GM18498 (cell line): ENCODE measurements at regions not wholly inside any gene's neighbourhood (a gene's known extent, or its start where the extent isn't known, plus 50 kb on each side); places are given as distances from the start of the nearest gene placed in this dataset.

Experiments used
- ATAC-seq: cut with Tn5 transposase; IDR thresholded peaks from one replicate; pipeline ENCODE4 v1.9.1; 2021; ENCODE audit warnings: mild to moderate bottlenecking, moderate library complexity; ENCODE audit not compliant: unreplicated experiment

DNA sequence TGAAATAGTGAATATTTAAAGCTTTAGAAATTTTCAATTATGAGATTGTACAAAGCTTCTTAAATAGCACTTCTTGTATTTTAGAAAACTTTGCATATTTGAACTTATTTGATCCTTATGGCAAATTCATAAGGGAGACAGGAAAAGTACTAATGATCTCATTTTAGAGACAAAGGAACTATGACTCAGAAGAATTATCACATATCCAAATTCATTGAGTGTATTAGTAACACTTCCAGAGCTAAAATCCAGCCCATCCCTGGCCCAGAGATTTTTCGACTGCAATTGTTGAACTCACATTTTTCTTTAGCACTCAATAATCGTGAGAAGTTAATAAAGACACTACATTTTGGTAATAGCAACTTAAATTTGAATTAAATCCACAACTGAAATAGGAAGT, 704.3 kb downstream of the EPM2A start:
- no peak for ATAC-seq

DNA sequence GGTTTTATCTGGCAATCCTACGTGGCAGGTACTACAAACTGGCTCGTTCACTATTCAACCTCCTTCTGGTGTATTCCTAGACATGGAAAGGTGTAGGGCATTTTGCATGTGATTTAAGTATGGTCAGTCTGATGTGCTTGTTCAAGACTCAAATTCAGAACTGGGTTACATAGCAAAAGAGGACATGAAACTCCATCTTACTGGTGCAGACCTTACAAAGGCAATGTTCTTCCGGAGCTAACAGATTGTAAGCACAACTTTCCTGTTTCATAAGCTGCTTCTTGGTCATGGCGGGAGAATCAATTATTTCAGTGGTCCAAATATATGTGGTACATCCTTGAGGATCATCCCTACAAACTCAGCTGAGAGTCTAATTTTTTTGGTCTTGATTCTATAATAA, 703.4 kb downstream of the EPM2A start:
- no peak for ATAC-seq

DNA sequence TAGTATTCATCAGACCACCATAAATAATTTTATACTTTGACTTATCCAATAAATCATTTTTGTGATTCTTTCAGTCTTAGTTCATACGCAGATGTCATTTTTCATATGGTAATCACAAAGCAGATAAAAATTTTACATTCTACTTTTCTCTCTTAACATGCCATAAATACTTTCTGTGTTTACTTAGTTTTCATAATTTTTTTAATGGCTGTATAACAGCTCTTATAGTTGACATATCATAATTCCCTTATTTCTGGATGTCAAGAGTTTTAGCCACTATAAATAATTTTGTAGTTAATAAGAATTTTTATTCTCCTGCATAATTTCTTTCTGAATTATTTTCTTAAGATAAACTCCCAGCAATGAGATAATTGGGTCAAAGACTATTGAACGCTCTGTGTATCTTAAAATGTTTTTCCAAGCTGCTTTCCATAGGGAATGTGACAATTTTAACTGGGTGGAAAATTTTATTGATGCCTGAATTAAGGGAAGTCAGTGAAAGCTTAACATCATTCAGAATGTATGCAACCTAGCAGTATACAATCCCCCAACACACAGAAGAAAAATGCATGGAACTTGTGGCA, 702.7 kb downstream of the EPM2A start:
- ATAC-seq, result no peak

DNA sequence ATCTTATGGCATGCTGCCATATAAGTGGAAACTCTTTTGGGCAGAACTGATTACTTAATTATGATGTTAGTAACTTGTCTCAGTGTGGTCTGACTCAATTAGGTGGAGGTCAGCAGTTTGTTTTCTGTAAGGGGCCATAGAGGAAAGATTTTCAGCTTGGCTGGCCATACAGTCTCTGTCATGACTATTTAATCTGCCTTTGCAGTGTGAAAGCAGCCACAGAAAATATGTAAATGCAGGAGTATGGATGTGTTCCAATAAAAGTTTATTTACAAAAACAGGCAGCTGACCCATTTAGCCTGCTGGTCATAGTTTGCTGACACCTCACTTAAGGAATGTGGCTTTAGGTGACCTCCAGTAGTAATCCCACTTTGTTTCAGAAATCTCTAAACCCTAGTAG, 700.7 kb downstream of the EPM2A start:
- no peak for ATAC-seq

DNA sequence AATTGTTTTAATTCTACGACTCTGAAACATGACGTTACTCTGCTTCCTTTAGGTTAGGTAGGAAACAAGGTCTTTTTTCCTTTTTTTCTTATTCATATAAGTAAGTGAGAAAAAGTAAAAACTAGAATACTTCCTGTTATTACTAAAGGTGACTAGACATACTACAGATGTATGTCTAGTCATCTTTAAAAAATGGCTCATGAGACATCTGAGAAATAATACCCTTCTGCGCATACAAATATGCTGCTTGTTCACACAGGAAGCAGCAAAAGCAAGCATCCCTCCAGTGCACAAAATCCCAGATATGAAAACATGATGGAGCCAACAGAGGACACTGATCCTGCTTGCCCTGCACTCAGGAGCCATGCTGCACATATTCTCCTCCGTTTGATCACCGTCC, 699.1 kb downstream of the EPM2A start:
- ATAC-seq, result no peak

DNA sequence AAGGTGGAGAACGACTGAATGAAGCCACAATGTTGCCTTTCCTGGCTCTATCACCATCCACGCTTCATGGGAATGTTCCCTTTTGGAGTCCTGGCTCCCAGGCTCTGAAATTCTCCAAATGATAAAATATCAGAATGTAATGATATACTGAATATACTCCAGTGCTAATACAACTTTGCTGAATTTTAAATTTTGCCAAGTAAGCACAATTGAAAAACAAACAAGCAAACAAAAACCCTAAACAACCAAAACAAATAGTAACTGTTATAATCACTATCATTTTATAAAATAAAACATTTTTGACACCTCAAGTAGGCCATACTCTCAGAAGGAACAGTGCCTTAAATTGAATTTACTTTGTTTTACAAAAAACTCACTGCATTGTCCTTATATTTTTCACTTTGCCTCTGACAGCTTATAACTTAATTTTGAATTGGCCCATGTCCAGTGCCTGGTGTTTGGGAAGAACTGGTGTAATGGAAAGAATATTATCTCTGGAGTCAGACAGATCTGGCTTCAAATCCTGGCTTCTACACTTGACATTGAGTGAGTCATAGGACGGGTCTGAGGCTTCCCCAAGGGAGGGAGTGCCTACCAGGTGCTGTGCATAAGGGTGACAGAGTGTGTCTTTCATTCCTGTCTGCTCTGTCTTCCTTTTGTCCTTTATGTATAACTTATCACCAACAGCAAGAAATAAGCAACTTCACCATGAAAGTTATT, 698.3 kb downstream of the EPM2A start:
- no peak for ATAC-seq

DNA sequence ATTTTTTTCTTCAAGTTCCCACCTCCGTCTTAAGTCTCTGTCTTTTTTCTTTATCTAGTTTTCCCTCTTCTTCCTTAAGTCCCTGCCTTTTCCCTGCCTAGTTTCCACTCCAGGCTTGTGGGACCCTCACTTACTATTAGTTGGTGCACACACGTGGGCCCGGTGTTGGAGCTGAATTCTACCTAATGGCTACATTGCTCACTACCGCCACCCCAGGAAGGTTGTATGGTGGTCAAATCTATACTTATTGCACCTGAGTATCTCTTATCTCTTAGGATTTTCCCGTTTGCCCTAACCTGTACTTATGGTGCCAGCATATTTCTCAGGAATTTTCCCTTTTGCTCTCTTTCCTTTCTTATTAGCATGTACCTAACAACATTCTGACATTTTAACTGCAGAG, 692.8 kb downstream of the EPM2A start:
- no peak for ATAC-seq

DNA sequence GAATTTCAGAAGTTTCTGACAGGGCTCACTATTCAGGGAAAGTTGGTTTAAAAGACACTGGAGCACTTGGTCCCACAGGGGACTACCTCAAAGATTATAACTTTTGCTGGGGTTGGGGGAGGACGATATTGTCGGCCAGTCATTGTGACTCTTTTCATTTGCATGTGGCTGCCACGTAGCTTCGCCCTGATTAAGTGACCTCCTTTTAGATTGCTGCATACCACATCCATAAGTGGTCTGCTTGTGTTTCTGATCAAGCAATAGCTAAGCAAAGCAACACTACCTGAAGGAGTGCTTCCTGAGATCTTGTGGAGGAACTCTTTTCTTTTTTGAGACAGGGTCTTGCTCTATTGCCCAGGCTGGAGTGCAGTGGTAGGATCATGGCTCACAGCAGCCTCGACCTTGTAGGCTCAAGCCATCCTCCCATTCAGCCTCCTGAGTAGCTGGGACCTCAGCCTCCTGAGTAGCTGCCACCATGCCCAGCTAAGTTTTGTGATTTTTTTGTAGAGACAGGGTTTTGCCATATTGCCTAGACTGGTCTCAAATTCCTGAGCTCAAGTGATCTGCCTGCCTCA, 691.3 kb downstream of the EPM2A start:
- ATAC-seq, result no peak

DNA sequence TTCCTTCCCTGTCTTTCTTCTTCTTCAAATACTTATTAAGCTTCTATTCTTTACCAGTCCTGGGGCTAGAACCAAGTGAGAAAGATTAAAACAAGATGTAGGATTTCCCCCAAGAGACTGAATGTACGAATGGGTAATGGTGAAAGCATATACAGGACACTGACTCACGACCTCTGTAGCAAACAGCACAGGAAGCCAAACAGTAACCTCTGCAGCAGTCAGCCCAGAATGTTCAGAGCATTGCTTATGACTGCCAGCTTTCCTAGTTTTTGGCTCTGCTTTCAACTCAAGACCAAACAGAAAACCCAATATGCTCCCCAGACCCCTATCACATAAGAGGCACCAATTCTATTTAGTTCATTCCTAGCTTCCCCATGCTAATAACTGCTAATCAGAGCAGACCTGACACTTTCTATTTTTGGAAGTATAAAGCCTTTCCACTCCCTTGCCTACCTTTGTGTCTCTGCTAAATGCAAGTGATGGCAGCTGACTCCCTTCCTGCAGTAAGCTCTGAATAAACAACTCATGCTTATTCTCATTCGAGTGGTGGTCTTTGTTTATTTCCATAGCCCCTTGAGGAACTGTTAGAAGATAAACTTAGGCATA, 690.6 kb downstream of the EPM2A start:
- no peak for ATAC-seq

DNA sequence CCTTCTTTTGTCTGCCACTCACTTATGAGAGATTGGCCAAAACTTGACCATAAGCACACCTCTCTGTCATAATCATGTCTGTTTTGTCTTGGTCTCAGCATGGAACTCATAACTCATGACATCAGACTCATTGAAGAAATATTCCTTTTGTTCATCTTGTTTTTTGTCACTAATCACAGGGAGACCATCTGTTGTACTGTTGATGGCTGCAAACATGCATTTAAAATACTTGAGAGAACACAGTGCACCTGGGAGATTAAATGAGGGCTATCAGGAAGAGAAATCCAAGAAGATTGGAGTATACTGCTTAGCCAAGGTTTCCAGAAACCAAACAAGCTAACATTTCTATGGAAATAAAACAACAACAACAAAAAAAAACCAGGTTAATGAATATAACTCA, 689.7 kb downstream of the EPM2A start:
- ATAC-seq, result no peak

DNA sequence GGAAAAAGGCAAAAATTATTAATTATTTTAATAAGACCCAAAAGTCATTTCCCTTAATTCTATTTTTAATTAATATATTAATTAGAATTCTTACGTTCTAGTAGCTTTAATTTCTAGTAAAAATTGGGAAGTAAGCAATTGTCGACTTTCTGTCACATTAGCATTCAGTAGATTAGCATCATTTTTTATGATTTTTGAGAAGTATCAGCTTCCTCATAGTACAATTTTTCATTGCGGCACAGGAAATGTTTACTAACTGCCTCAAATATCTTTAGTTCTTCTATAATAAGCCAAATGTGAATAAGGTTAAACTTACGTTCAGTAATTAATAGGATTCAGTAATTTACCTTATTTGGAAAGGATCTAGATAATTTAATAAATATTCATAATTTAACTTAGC, 687.4 kb downstream of the EPM2A start:
- ATAC-seq, result no peak

DNA sequence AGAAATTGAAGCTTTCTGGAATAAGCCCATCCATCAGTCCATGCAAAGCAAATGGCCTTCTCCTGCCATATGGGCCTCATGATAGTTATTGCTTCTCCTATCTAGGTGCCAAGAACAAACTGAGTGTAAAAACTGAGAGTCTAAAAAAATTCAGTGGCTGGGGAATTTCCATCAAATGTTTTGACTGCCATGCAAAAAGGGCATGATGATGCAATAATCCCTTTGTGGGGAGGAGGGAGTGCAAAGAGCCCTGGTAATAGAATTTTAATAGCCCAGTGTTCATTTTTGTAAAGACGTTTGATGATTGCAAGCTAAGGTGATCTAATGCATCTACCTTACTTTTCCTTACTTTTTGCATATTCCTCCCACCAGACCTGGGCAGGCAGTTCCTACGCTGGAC, 683.7 kb downstream of the EPM2A start:
- no peak for ATAC-seq

DNA sequence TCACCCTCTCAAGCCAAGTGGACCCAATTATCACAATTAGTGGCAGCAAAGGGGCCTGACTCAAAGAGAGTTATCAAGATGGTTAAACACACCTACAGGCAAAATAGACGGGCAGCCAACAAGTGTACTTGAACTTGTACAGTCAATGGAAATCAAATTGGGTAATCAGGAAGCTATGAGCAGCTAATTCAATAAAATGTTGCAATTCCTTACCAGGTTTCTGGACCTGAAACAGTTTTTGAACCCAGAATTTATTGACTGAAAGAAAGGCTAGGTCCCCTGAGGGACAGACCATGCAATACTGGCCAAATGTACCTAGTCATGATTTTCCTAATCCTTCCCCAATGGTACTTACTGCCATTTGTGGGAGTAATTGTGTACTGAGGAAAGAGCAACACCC, 679.8 kb downstream of the EPM2A start:
- ATAC-seq, result no peak

DNA sequence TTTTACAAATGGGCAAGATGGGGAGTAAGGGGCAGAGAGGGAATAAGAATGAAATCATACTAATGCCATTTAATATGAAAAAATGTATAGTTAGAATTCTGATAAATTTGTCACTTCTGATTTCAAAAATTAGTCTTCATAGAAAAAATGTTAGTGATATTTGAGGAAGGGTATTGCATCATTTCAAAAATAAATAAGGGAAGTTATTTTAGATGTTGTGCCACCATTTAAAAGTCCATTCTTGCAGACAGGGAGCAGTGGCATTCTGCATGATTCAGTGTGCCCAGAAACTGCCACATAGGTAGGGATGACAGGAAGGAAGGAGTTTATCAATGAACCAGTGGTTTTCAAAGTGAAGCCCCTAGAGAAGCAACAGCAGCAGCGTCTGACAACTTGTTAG, 674.6 kb downstream of the EPM2A start:
- ATAC-seq, result no peak

DNA sequence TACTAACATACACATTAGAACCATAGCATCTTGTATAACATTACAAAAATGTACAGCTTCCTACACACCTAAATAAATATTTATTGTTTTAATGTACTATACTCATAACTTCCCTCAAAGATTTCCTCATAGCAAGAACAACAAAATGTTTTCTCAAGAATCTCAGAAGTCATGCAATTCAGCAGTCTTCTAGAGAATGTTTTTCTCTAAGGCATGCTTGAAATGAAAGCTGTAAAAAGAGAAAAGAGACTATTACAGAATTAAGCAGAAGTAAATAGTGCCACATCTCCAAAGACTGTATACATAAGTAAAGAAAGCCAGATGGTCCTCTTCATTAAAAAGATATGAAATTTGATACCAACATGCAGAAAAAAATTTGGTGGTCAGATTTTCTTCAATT, 672.2 kb downstream of the EPM2A start:
- no peak for ATAC-seq

DNA sequence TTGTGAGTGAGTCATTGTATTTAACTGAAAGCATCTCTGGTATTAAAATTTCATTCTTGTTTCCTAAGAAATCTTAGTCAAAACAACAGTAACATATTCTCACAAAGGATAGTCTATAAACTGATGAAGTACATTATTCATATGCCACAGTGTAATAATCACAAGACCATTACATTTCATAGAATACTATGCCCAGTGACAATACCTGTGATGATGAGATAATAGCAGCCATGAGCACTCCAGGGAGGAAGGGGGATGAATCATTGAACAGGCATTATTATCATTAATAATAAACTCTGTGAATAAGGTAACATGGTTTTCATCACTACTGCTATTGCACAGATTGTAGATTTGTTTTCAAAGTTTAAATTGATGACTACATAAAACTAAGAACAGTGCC, 667.9 kb downstream of the EPM2A start:
- ATAC-seq, result no peak

DNA sequence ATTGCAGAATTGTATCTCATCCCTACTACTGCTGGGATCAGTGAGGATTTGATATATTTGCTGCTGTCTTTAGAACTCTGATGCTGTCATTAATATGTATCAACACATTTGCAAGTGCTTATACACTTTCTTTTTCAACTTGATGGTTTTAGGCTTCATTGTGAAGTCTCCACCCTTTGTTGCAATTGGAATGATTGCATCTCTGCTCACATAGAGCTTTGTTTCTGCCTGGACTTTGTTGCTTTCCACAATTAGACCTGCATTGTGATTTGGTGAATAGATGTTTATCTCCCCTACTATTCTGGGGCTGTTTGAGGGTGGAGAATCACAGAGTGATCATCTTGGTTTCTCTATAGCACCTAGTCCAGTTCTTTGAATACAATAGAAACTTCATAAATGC, 666.7 kb downstream of the EPM2A start:
- ATAC-seq, result no peak

DNA sequence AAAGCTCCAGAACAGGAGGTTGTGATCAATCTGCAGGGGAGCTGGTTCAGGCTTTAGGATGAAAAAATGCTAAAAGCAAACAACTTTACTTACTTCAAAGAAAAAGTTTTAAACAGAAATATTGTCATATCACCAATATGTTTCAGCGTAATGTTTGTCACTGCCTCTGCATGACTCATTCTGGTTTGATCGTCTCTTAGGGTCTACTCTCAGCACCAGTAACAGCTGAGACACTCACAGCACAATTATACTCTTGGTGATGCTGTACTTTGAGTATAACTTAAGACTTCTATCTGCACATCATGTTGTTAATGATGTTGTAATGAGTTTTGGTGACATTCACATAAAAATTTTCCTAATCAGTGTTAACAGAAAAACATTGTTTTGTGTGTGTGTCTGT, 665.4 kb downstream of the EPM2A start:
- no peak for ATAC-seq

DNA sequence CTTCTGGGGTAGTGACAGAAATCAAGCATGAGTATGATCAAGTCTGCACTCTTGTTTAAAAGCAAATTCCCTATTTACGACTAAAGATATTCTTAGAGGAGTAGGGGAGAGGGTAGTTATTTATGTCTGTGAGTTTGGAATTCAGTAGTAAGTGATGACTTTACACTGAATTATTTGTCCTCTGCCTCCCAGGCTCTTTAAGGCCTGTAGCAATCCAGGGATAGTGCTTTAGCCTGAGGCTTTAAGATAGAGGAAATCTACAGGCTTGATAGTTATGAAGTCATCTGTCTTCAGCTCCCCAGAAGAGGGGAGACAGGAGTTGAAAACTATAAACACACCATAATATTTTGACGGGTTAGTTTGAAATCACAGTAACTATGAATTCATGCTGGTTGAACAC, 664.5 kb downstream of the EPM2A start:
- no peak for ATAC-seq

DNA sequence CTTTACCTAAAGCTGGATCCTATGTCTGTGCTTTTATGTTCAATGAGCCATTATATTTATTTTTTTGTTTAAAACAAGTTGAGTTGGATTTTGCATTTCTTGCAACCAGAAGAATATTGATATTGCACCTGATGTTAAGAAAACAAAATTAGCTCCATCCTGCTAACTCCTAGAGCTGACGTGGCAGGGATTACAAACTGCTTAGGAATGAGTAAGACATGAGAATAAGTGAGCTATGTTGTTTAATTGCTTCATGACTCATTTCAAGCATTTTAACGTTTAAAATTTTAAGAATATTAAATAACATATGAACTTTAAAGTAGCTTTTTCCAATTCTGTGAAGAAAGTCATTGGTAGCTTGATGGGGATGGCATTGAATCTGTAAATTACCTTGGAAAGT, 663.5 kb downstream of the EPM2A start:
- no peak for ATAC-seq

DNA sequence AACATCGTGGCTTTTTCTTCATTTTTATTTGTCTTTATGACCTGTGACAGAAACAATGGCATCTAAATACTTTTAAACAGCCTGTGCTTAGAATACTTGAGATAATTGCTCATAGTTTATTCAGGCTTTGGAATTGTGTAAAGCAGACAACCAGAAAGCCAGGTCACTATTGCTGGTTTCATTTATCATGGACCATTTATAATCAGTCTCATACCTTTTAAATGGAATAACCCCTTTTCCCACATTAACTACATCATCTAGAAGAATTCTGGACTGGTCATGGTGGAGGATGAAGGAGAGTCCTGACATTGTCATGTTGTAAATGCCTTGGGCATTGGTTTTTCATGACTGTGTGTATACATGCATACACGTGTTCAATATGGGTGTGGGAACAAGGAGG, 661.5 kb downstream of the EPM2A start:
- ATAC-seq, result no peak

DNA sequence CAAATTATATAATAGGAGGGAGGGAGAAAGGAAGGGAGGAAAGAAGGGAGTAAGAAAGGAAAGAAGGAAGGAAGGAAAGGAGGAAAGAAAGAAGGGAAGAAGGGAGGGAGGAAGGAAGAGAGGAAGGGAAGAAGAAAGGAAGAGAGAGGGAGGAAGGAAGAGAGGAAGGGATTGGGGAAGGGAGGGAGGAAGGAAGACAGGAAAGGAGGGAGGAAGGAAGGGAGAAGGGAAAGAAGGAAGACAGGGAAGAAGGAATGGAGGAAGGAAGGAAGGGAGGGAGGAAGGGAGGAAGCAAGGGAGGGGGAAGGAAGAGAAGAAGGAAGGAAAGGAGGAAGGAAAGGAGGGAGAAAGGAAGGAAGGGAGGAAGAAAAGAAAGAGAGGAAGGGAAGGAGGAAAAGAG, 660.5 kb downstream of the EPM2A start:
- ATAC-seq, result no peak
